SK-N-MC (cell line): ENCODE measurements at regions not wholly inside any gene's neighbourhood (a gene's known extent, or its start where the extent isn't known, plus 50 kb on each side); places are given as distances from the start of the nearest gene placed in this dataset.

Experiments
- DNase-seq: peaks from one replicate; pipeline ENCODE4 v3.0.0-alpha.2; 2011; ENCODE audit warnings: low read depth, low spot score
- H3K27ac ChIP-seq: fragments of 200-600 bp; sonication (generic); 2 replicates; pipeline ENCODE4 v1.5.1; 2016; ENCODE audit warnings: mixed run types
- H3K36me3 ChIP-seq: fragments of 200-600 bp; sonication (generic); 2 replicates; pipeline ENCODE4 v1.6.1; 2017; ENCODE audit warnings: antibody characterized with exemption, low read length, mixed read lengths; ENCODE audit not compliant: insufficient read depth
- H3K4me3 ChIP-seq: fragments of 200-600 bp; sonication (generic); 2 replicates; pipeline ENCODE4 v1.5.1; 2016
- H3K9ac ChIP-seq: fragments of 200-600 bp; sonication (generic); 2 replicates; pipeline ENCODE4 v1.8.0; 2017; ENCODE audit warnings: mixed run types, mixed read lengths; ENCODE audit not compliant: insufficient read length
- H3K9me3 ChIP-seq: fragments of 200-600 bp; sonication (generic); 2 replicates; pipeline ENCODE4 v1.6.1; 2017; ENCODE audit warnings: low read depth, mild to moderate bottlenecking, antibody characterized with exemption, low read length, moderate library complexity, mixed read lengths
- EZH2 ChIP-seq: fragments of 200-600 bp; sonication (generic); IDR thresholded peaks from one replicate; pipeline ENCODE4 v1.6.1; 2017; ENCODE audit warnings: antibody characterized with exemption
- FOXP2 ChIP-seq: optimal IDR thresholded peaks from 2 replicates; pipeline ENCODE3; 2011; ENCODE audit warnings: mild to moderate bottlenecking, moderate library complexity; ENCODE audit not compliant: insufficient read depth; ENCODE audit errors: extremely low read length, control extremely low read depth
- POLR2AphosphoS5 ChIP-seq: IDR thresholded peaks from 2 replicates; pipeline ENCODE4 v1.6.1; 2012; ENCODE audit warnings: mild to moderate bottlenecking, low read depth, low read length, borderline replicate concordance

DNA sequence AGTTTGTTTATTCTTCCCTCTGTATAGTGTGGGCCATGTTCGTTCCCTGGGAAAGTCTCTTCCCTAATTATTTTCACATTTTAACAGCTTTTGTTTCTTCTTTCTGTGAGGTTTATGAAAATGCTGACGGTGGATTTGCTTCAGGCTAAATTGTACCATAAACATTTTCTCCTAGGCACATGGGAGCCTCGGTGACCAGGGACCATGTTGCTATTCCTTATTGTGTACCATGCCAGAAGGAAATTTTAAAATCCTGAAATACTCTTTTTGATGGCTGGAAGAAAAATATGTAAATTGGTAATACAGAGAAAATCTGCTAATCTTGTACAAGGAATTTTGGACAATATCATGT lies 230.1 kb upstream of the JUN start:
- peak overlapping the region; percentile 63 for H3K4me3 ChIP-seq
- H3K9me3 ChIP-seq: no peaks in the 10 kb centered on the region
- H3K27ac ChIP-seq: peak overlapping the region; percentile 94
- peak overlapping the region; percentile 65 for H3K9ac ChIP-seq
- no peaks in the 10 kb centered on the region for H3K36me3 ChIP-seq
- DNase-seq: peak; percentile 22
- no peak for TF ChIP-seq EZH2
- TF ChIP-seq POLR2AphosphoS5: no peak
- TF ChIP-seq FOXP2: peak; percentile 54

DNA sequence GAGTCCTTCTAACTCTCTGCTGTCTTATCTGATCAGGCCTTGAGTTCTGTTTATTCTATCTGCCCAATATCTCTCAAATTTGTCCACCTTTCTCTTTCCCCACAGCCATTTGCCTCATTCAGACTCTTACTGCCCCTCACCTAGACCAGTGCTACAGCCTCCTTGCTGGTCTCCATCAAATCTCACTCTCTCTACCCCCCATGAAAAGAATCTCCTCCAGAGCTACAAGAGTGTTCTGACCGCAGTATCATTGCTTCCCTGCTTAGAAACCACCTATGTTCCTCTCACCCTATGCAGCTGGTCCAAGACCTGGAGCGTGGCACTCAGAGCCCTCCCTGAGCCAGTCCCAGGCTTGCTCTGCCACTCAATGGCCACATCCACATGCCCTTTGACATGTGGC lies 231.0 kb upstream of the JUN start:
- no peak for DNase-seq
- Histone ChIP-seq H3K9me3 (no peaks in the 10 kb centered on the region), H3K4me3 (no peak overlapping the region), H3K36me3 (no peaks in the 10 kb centered on the region), H3K9ac (no peak overlapping the region), H3K27ac (no peak overlapping the region)
- TF ChIP-seq EZH2 (no peak), FOXP2 (no peak), POLR2AphosphoS5 (no peak)

DNA sequence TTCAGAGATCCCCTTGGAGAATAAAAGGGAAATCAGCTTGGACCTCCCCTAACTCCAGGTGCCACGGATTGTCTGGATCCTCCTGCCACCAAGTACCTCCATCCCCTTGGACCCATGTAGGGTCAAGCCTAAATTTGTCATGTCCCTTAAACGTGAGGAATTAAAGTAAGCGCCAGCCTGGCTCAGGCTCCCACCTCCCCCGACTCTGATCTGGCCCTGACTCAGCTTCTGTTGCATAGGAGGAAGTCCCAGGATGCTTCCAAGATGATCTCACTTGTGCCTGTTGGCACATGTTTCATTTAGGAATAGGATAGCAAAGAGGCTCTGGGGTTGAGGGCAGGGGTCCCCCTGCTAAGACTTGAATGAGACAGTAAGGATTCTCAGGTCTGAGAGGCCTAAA lies 231.9 kb upstream of the JUN start:
- Histone ChIP-seq H3K9me3 (no peaks in the 10 kb centered on the region), H3K27ac (no peak overlapping the region), H3K9ac (no peak overlapping the region), H3K4me3 (no peak overlapping the region), H3K36me3 (no peaks in the 10 kb centered on the region)
- DNase-seq: no peak
- no peak for TF ChIP-seq POLR2AphosphoS5
- TF ChIP-seq EZH2: no peak
- no peak for TF ChIP-seq FOXP2

GRCh38 chr1:59016390-59016789 lies 232.5 kb upstream of the JUN start:
- Histone ChIP-seq H3K4me3 (no peak overlapping the region), H3K27ac (no peak overlapping the region), H3K9ac (no peak overlapping the region), H3K36me3 (no peaks in the 10 kb centered on the region), H3K9me3 (no peaks in the 10 kb centered on the region)
- DNase-seq: no peak
- TF ChIP-seq FOXP2 (no peak), EZH2 (no peak), POLR2AphosphoS5 (no peak)

- H3K9me3 ChIP-seq: no peaks in the 10 kb centered on the region
- H3K36me3 ChIP-seq: no peaks in the 10 kb centered on the region
- DNase-seq: no peak
Observed at GRCh38 chr1:59017501-59018231, 233.8 kb upstream of the JUN start.

GRCh38 chr1:59018446-59018845 lies 234.6 kb upstream of the JUN start:
- Histone ChIP-seq H3K9me3 (no peaks in the 10 kb centered on the region), H3K27ac (no peak overlapping the region), H3K4me3 (no peak overlapping the region), H3K9ac (no peak overlapping the region), H3K36me3 (no peaks in the 10 kb centered on the region)
- TF ChIP-seq FOXP2: no peak
- TF ChIP-seq EZH2: no peak
- TF ChIP-seq POLR2AphosphoS5: no peak
- no peak for DNase-seq

More at GRCh38 chr1:59017501-59018231, 233.8 kb upstream of the JUN start:
- no peak overlapping the region for H3K27ac ChIP-seq
- no peak overlapping the region for H3K9ac ChIP-seq
- TF ChIP-seq EZH2 (no peak), FOXP2 (no peak), POLR2AphosphoS5 (no peak)
- H3K4me3 ChIP-seq: no peak overlapping the region

GRCh38 chr1:59018860-59019259 lies 235.0 kb upstream of the JUN start:
- no peak for DNase-seq
- H3K27ac ChIP-seq: no peak overlapping the region
- TF ChIP-seq EZH2 (no peak), POLR2AphosphoS5 (no peak), FOXP2 (no peak)
- H3K36me3 ChIP-seq: no peaks in the 10 kb centered on the region
- no peaks in the 10 kb centered on the region for H3K9me3 ChIP-seq
- no peak overlapping the region for H3K4me3 ChIP-seq
- no peak overlapping the region for H3K9ac ChIP-seq

DNA sequence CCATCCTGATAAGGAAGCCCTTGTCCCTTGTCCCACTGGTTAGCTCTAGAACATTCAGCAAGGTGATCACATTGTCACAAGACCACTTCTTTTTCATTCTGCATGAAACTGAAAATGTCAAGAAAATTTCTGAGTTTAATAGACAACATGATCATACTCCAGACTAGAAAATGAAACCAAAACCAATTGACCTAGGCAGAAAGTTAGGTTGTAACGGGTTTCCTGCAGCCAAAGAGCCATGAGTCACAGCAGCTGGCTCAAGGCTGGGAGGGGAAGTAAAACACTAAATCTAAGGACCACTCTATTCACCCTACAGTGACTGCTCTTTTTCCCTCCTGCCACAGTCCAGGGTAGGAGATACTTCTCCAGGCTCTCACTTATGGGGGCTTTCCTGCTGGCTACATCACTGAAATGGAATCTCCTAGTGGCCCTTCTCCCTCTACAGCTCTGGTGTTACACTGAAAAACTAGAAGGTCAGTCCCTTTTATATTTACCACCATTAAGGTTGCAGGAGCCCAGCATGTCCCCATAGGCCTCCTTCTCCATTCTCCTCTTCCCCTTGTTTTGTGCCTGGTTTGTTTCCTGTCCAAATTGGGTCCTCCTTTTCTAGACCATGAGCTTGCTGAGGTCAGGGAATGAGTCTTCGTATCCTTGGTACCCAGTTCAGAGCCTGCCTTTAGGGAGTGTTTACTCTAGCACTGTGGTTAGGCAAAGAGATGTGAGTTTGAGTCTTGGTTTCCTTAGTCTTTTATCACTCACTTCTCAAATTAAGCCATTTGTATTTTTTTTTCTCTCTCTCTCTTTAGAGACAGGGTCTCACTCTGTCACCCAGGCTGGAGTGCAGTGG lies 236.5 kb upstream of the JUN start:
- TF ChIP-seq POLR2AphosphoS5 (no peak), EZH2 (no peak), FOXP2 (no peak)
- Histone ChIP-seq H3K4me3 (no peak overlapping the region), H3K36me3 (no peaks in the 10 kb centered on the region), H3K27ac (no peak overlapping the region), H3K9ac (no peak overlapping the region), H3K9me3 (no peaks in the 10 kb centered on the region)
- DNase-seq: no peak

- Histone ChIP-seq H3K9me3 (no peaks in the 10 kb centered on the region), H3K9ac (no peak overlapping the region), H3K4me3 (no peak overlapping the region), H3K36me3 (no peaks in the 10 kb centered on the region), H3K27ac (no peak overlapping the region)
- TF ChIP-seq EZH2 (no peak), FOXP2 (no peak), POLR2AphosphoS5 (no peak)
- DNase-seq: no peak
Observed at GRCh38 chr1:59022199-59022598, 238.4 kb upstream of the JUN start.
